GM21717 (cell line): ENCODE measurements at regions not wholly inside any gene's neighbourhood (a gene's known extent, or its start where the extent isn't known, plus 50 kb on each side); places are given as distances from the start of the nearest gene placed in this dataset.
"Not testable (repeated sequence)": the region's sequence is repeated elsewhere in the genome, so short reads cannot be mapped to it uniquely, and the experiment has no call there.

ENCODE experiments used
- ATAC-seq: cut with Tn5 transposase; IDR thresholded peaks from one replicate; pipeline ENCODE4 v1.9.1; 2021; ENCODE audit warnings: mild to moderate bottlenecking, moderate library complexity; ENCODE audit not compliant: unreplicated experiment

GRCh38 chr7:81075150-81075549 lies 156.3 kb upstream of the SEMA3C start:
- no peak for ATAC-seq

- ATAC-seq, result no peak
Measured at GRCh38 chr7:81074406-81074805, 155.6 kb upstream of the SEMA3C start.

- ATAC-seq, result no peak
Measured at GRCh38 chr7:81073931-81074251, 155.0 kb upstream of the SEMA3C start.

- no peak for ATAC-seq
Measured at GRCh38 chr7:81070956-81071355, 152.1 kb upstream of the SEMA3C start.

- no peak for ATAC-seq
Measured at GRCh38 chr7:81066797-81067196, 147.9 kb upstream of the SEMA3C start.

- ATAC-seq, result no peak
Measured at GRCh38 chr7:81064426-81064825, 145.6 kb upstream of the SEMA3C start.

GRCh38 chr7:81062755-81063154 lies 143.9 kb upstream of the SEMA3C start:
- ATAC-seq, result no peak

- not testable (repeated sequence) for ATAC-seq
Measured at GRCh38 chr7:81057469-81057868, 138.6 kb upstream of the SEMA3C start.

- ATAC-seq, result no peak
Measured at GRCh38 chr7:81053623-81054022, 134.8 kb upstream of the SEMA3C start.

- ATAC-seq, result no peak
Measured at GRCh38 chr7:81051811-81052413, 133.1 kb upstream of the SEMA3C start.

- no peak for ATAC-seq
Measured at GRCh38 chr7:81045491-81046030, 126.7 kb upstream of the SEMA3C start.

- not testable (repeated sequence) for ATAC-seq
Measured at GRCh38 chr7:81042646-81043045, 123.8 kb upstream of the SEMA3C start.

GRCh38 chr7:81040496-81040895 lies 121.6 kb upstream of the SEMA3C start:
- no peak for ATAC-seq

GRCh38 chr7:81036871-81037270 lies 118.0 kb upstream of the SEMA3C start:
- ATAC-seq, result no peak

- no peak for ATAC-seq
Measured at GRCh38 chr7:81036057-81036456, 117.2 kb upstream of the SEMA3C start.

GRCh38 chr7:81031996-81032395 lies 113.1 kb upstream of the SEMA3C start:
- no peak for ATAC-seq

- ATAC-seq, result no peak
Measured at GRCh38 chr7:81031243-81031642, 112.4 kb upstream of the SEMA3C start.

- ATAC-seq, result no peak
Measured at GRCh38 chr7:81030472-81030871, 111.6 kb upstream of the SEMA3C start.

GRCh38 chr7:81029511-81029910 lies 110.7 kb upstream of the SEMA3C start:
- no peak for ATAC-seq

- no peak for ATAC-seq
Measured at GRCh38 chr7:81025360-81025759, 106.5 kb upstream of the SEMA3C start.

GRCh38 chr7:81014908-81015307 lies 96.1 kb upstream of the SEMA3C start:
- ATAC-seq, result no peak

- ATAC-seq, result no peak
Measured at GRCh38 chr7:81014266-81014665, 95.4 kb upstream of the SEMA3C start.

- no peak for ATAC-seq
Measured at GRCh38 chr7:81013083-81013817, 94.4 kb upstream of the SEMA3C start.
